ENCODE measurements at regions not wholly inside any gene's neighbourhood (a gene's known extent, or its start where the extent isn't known, plus 50 kb on each side); places are given as distances from the start of the nearest gene placed in this dataset.

DNA sequence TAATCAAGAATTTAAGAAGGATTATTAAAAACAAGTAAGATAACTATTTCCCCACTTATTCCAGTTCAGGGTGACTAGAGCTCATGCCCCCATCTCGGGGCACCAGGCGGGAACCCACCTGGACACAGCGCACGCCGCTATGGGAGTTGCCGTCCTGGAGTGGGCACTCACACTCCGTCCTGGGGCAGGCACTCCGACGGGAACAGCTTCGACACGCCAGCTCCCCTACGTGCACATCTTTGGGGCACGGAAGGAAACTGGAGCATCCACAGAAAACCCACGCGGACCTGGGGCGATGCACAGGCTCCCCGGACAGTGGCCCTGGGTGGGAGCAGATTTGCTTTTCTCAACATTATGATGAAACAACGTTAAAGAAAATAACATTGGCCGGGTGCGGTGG lies 52.0 kb upstream of the GATA5 start:
- Histone ChIP-seq H3K4me3 (ENCODE audit: low read length) (no peak overlapping the region), H3K27ac (ENCODE audit: low read length) (no peak overlapping the region), H3K9ac (ENCODE audit: low read length) (no peak overlapping the region), H3K36me3 (ENCODE audit: control insufficient read depth, low read depth, low read length) (no peaks in the 10 kb centered on the region), H3K9me3 (ENCODE audit: control insufficient read depth, low read depth, low read length) (no peaks in the 10 kb centered on the region), H3K4me1 (ENCODE audit: control insufficient read depth, low read depth, low read length) (peaks cover 12% of the 10 kb centered on the region), H3K27me3 (ENCODE audit: control insufficient read depth, insufficient read depth, low read length) (no peaks in the 10 kb centered on the region)

DNA sequence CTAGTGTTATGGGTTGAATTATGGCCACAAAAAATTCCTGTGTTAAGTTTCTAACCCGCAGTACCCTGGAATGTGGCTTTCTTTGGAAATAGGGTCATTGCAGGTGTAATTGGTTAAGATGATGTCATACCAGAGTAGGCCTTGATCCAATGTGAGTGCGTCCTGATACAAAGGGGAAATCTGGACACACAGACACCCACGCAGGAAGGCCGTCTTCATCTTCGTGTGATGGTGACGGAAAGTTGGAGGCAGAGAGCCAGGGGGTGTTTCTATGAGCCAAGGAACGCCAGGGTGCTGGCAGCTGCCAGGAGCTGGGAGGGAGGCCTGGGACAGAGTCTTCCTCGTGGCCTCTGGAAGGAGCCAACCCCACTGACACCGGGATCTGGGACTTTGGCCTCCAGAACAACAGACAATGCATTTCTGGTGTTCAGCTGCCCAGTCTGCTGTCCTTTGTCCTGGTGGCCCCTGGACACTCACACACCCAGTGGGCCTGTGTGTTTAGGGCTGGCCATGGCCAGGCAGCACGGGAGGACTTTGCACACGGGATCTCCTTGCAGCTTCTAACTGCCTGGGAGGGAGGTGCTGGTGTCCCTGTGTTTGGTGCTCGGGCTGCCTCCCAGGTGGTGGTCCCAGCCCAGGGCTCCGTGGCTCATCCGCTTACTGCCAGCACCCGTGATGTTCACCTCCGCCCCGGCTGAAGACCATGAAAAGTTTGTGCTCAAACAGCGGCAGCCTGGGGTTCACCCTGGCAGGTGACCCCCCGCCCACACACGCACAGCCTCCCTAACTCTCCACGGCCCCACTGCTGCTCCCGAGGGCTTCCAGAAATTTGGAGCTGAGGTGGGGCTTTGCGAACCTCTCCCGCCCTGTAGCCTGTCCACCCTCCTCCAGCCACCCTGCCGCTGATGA lies 53.4 kb upstream of the GATA5 start:
- no peaks in the 10 kb centered on the region for H3K27me3 ChIP-seq (ENCODE audit: control insufficient read depth, insufficient read depth, low read length)

DNA sequence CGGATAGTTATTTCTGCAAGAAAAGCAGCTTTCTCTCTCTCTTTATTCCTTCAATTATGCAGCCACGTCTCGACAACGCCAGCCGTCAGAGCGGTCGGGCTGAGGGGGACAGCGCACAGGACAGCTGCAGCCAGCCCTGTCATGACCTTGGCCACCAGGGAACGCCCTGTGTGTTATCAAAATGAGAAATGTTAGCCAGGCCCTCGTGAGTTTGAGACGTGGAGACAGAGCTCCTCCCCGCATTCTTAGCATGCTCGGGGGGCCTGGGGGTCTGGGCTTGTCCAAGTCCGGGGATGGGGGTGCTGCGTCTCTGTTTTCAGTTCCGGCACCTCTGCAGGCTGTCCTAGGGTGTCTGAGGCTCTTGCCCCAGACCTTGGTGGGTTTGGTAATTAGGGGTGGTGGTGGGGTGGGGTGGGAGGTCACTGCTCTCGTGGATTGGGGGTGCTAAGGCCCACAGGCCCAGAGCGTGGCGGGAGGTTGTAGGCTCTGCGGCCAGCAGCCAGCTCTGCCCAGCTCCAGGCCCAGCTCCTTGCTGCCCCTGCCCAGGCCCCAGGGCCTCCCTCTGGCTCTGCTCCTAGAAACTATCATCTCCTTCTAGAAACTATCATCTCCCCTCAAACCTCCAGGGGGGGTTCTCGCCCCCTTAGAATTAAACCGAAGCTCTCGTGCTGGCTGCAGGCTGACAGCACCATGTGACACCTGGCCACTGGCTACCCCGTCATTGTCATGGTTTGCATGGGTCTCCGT lies 54.3 kb upstream of the GATA5 start:
- H3K4me1 ChIP-seq (ENCODE audit: control insufficient read depth, low read depth, low read length): no peaks in the 10 kb centered on the region
- no peak overlapping the region for H3K9ac ChIP-seq (ENCODE audit: low read length)
- H3K27me3 ChIP-seq (ENCODE audit: control insufficient read depth, insufficient read depth, low read length): no peaks in the 10 kb centered on the region
- H3K27ac ChIP-seq (ENCODE audit: low read length): no peak overlapping the region
- H3K36me3 ChIP-seq (ENCODE audit: control insufficient read depth, low read depth, low read length): no peaks in the 10 kb centered on the region
- H3K4me3 ChIP-seq (ENCODE audit: low read length): no peak overlapping the region
- H3K9me3 ChIP-seq (ENCODE audit: control insufficient read depth, low read depth, low read length): no peaks in the 10 kb centered on the region

More for the DNA sequence above, 53.4 kb upstream of the GATA5 start:
- no peak overlapping the region for H3K27ac ChIP-seq (ENCODE audit: low read length)
- no peak overlapping the region for H3K9ac ChIP-seq (ENCODE audit: low read length)
- no peaks in the 10 kb centered on the region for H3K9me3 ChIP-seq (ENCODE audit: control insufficient read depth, low read depth, low read length)
- peaks cover 8% of the 10 kb centered on the region for H3K4me1 ChIP-seq (ENCODE audit: control insufficient read depth, low read depth, low read length)
- no peak overlapping the region for H3K4me3 ChIP-seq (ENCODE audit: low read length)
- no peaks in the 10 kb centered on the region for H3K36me3 ChIP-seq (ENCODE audit: control insufficient read depth, low read depth, low read length)

DNA sequence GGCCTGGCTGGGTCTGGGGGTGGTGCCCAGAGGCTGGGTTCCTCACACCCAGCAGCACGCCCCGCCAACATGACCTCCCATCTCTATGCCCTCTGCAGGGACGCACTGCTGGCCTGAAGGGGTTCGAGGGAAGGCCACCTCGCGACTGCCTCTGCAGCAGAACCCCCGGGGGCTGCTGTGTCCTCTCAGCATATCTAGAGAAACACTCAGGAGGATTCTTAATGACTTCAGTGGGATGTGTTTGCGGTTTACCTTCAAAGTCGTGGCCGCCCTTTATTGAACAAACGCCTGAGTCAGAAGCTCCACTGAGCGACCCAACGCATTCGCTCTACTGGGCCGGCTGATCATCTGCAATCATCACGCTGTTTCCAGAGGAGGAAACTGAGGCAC lies 54.8 kb upstream of the GATA5 start:
- Histone ChIP-seq H3K9me3 (ENCODE audit: control insufficient read depth, low read depth, low read length) (no peaks in the 10 kb centered on the region), H3K9ac (ENCODE audit: low read length) (no peak overlapping the region), H3K27ac (ENCODE audit: low read length) (no peak overlapping the region), H3K36me3 (ENCODE audit: control insufficient read depth, low read depth, low read length) (no peaks in the 10 kb centered on the region), H3K27me3 (ENCODE audit: control insufficient read depth, insufficient read depth, low read length) (no peaks in the 10 kb centered on the region), H3K4me1 (ENCODE audit: control insufficient read depth, low read depth, low read length) (no peaks in the 10 kb centered on the region), H3K4me3 (ENCODE audit: low read length) (no peak overlapping the region)

GRCh38 chr20:62531046-62531838 lies 55.4 kb upstream of the GATA5 start:
- H3K27ac ChIP-seq (ENCODE audit: low read length): no peak overlapping the region
- H3K27me3 ChIP-seq (ENCODE audit: control insufficient read depth, insufficient read depth, low read length): no peaks in the 10 kb centered on the region
- no peak overlapping the region for H3K4me3 ChIP-seq (ENCODE audit: low read length)
- no peaks in the 10 kb centered on the region for H3K4me1 ChIP-seq (ENCODE audit: control insufficient read depth, low read depth, low read length)
- H3K9me3 ChIP-seq (ENCODE audit: control insufficient read depth, low read depth, low read length): no peaks in the 10 kb centered on the region
- no peak overlapping the region for H3K9ac ChIP-seq (ENCODE audit: low read length)
- no peaks in the 10 kb centered on the region for H3K36me3 ChIP-seq (ENCODE audit: control insufficient read depth, low read depth, low read length)

- Histone ChIP-seq H3K36me3 (ENCODE audit: control insufficient read depth, low read depth, low read length) (no peaks in the 10 kb centered on the region), H3K4me3 (ENCODE audit: low read length) (no peak overlapping the region), H3K9me3 (ENCODE audit: control insufficient read depth, low read depth, low read length) (no peaks in the 10 kb centered on the region), H3K9ac (ENCODE audit: low read length) (no peak overlapping the region), H3K4me1 (ENCODE audit: control insufficient read depth, low read depth, low read length) (no peaks in the 10 kb centered on the region), H3K27ac (ENCODE audit: low read length) (no peak overlapping the region), H3K27me3 (ENCODE audit: control insufficient read depth, insufficient read depth, low read length) (no peaks in the 10 kb centered on the region)
These were observed 57.1 kb upstream of the GATA5 start for GRCh38 chr20:62532921-62533320.

GRCh38 chr20:62533591-62534495 lies 58.0 kb upstream of the GATA5 start:
- H3K27me3 ChIP-seq (ENCODE audit: control insufficient read depth, insufficient read depth, low read length): no peaks in the 10 kb centered on the region
- no peak overlapping the region for H3K27ac ChIP-seq (ENCODE audit: low read length)
- H3K4me3 ChIP-seq (ENCODE audit: low read length): no peak overlapping the region
- no peaks in the 10 kb centered on the region for H3K36me3 ChIP-seq (ENCODE audit: control insufficient read depth, low read depth, low read length)
- no peak overlapping the region for H3K9ac ChIP-seq (ENCODE audit: low read length)
- H3K9me3 ChIP-seq (ENCODE audit: control insufficient read depth, low read depth, low read length): no peaks in the 10 kb centered on the region
- no peaks in the 10 kb centered on the region for H3K4me1 ChIP-seq (ENCODE audit: control insufficient read depth, low read depth, low read length)

GRCh38 chr20:62534526-62535221 lies 58.9 kb upstream of the GATA5 start:
- Histone ChIP-seq H3K36me3 (ENCODE audit: control insufficient read depth, low read depth, low read length) (no peaks in the 10 kb centered on the region), H3K9me3 (ENCODE audit: control insufficient read depth, low read depth, low read length) (no peaks in the 10 kb centered on the region), H3K27me3 (ENCODE audit: control insufficient read depth, insufficient read depth, low read length) (no peaks in the 10 kb centered on the region), H3K9ac (ENCODE audit: low read length) (no peak overlapping the region), H3K27ac (ENCODE audit: low read length) (no peak overlapping the region), H3K4me3 (ENCODE audit: low read length) (no peak overlapping the region), H3K4me1 (ENCODE audit: control insufficient read depth, low read depth, low read length) (no peaks in the 10 kb centered on the region)

DNA sequence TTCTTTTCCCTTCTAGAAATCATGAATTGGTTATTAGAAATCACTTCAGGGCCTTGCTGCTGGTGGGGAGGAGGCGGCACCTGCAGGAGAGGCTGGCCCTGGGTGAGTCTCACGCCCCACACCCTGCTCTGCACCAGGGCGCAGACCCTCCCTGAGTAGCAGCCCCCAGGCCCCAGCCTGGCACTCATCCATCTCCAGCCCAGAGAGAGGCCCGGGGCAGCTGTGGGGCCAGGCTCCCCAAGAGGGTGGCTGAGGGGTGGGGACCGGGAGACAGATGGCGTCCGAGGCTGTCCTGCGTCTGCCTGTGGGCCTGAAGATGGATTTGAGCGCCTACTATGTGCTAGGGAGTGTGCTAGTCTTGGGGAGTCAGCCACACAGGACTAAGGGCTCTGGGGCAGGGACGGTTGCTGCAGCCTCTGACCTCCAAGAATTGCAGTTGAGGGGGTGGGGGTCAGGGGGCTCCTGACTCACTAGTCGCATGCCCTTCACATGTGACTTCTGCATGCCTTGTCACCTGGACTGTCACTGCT lies 59.6 kb upstream of the GATA5 start:
- H3K9me3 ChIP-seq (ENCODE audit: control insufficient read depth, low read depth, low read length): no peaks in the 10 kb centered on the region
- H3K9ac ChIP-seq (ENCODE audit: low read length): no peak overlapping the region
- H3K27ac ChIP-seq (ENCODE audit: low read length): no peak overlapping the region
- H3K4me3 ChIP-seq (ENCODE audit: low read length): no peak overlapping the region
- H3K4me1 ChIP-seq (ENCODE audit: control insufficient read depth, low read depth, low read length): no peaks in the 10 kb centered on the region
- no peaks in the 10 kb centered on the region for H3K27me3 ChIP-seq (ENCODE audit: control insufficient read depth, insufficient read depth, low read length)
- H3K36me3 ChIP-seq (ENCODE audit: control insufficient read depth, low read depth, low read length): no peaks in the 10 kb centered on the region

DNA sequence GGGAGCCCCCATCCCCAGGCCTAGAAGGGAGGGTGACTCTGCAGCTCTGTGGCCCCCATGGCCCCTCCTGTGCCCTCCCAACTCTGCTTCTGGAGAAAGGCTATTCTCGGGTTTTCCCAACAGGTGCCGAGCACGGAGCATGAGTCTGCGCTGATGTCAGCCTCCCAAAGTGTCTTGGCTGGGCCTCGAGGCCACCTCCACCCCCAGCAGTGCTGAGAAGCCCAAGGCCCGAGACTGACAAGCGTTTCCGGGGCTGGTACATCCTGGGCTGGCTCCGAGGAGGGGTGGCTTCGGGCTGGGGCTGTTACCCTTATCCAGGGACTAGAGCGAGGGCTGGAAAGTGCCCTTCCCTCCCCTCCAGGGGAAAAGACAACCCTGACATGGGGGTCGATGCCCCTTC lies 60.2 kb upstream of the GATA5 start:
- H3K27me3 ChIP-seq (ENCODE audit: control insufficient read depth, insufficient read depth, low read length): no peaks in the 10 kb centered on the region
- H3K4me3 ChIP-seq (ENCODE audit: low read length): no peak overlapping the region
- H3K36me3 ChIP-seq (ENCODE audit: control insufficient read depth, low read depth, low read length): no peaks in the 10 kb centered on the region
- H3K4me1 ChIP-seq (ENCODE audit: control insufficient read depth, low read depth, low read length): no peaks in the 10 kb centered on the region
- H3K9ac ChIP-seq (ENCODE audit: low read length): no peak overlapping the region
- H3K27ac ChIP-seq (ENCODE audit: low read length): no peak overlapping the region
- no peaks in the 10 kb centered on the region for H3K9me3 ChIP-seq (ENCODE audit: control insufficient read depth, low read depth, low read length)
